Embryonic facial prominence (tissue), 1 donor: ENCODE measurements at regions not wholly inside any gene's neighbourhood (a gene's known extent, or its start where the extent isn't known, plus 50 kb on each side); places are given as distances from the start of the nearest gene placed in this dataset.

Experiments used
- DNase-seq: peaks from one replicate; pipeline ENCODE4 v3.0.0-alpha.2; 2016; ENCODE audit errors: extremely low spot score

GRCh38 chr9:93900971-93901861 lies 53.9 kb downstream of the BARX1 start:
- DNase-seq = no peak

DNA sequence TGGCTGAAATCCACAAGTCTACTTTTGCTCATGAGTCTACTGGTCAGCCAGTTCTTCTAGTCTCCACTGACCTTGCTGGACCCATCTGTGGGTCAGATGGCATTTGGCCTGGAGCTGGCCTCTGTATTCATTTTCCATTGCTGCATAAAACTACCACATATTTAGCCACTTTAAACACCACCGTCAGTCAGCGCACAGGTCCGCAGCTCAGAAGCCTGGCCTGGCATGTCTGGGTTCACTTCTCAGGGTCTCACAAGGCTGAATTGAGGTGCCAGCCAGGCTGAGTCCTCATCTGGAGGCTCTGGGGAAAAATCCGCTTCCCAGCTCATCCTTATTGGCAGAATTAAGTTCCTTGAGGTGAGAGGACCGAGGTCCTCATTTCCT lies 54.7 kb downstream of the BARX1 start:
- DNase-seq = no peak

GRCh38 chr9:93899609-93900435 lies 55.3 kb downstream of the BARX1 start:
- DNase-seq = no peak

DNA sequence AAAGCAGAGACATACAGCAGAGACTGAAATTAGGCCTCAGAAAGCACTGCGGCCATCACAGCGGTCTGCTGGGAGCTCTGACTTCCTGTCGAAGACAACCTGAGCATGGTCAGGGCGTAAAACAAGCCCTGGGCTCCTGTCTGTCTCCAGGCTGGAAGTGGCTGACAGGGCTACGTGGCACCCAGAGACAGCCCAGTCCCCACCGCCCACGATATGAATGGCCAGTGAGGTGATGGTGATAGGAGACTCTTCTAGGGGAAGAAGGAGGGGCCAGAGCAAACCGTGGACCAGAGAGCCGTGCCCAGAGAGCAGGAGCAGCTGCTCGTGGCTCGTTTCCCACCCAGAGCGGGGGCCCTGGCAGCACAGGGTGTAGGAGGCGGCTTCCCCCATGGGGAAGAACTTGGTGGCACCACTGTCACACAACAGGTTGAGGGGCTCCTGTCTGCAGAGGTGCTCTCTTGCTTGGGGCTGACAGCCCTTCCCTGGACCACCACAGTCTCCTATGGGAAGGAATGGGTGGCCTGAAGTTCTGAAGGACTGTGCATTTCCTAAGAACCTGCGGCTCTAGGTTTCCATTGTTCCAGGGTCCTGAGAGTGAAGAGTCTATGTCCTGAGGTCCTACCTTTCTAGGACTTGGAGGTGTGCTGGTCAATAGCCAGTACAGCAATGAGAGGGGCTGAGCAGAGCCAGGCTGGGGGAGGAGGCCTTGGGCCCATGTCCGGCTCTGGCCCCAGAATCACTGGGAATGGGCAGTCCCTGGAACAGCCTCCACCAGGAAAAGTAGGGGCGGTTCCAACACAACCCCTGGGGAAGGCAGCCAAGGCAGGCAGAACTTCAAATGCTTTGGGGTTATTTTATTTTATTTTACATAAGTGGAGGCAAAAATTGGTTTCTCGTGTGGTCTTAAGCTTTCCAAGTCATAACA lies 56.4 kb downstream of the BARX1 start:
- DNase-seq = no peak

DNA sequence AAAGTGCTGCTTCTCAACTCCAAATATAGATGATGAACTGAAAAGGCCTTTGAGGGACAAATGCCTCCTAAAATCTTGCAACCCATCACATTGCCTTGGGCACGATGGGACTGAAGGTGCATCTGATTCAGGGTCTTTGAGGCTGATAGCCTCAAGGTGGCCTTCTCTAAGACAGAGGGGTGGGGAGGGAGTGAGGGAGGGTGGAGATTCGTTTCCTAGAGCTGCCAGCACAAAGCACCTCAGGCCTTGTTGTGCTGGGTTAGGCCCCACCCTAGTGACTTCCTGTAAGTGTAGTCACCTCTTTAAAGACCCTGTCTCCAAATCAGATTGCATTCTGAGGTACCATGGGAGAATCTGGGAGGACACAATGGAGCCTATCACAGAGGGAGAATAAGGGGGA lies 57.1 kb downstream of the BARX1 start:
- DNase-seq = no peak

- DNase-seq = no peak
Observed at GRCh38 chr9:93897075-93897970, 57.8 kb downstream of the BARX1 start.

DNA sequence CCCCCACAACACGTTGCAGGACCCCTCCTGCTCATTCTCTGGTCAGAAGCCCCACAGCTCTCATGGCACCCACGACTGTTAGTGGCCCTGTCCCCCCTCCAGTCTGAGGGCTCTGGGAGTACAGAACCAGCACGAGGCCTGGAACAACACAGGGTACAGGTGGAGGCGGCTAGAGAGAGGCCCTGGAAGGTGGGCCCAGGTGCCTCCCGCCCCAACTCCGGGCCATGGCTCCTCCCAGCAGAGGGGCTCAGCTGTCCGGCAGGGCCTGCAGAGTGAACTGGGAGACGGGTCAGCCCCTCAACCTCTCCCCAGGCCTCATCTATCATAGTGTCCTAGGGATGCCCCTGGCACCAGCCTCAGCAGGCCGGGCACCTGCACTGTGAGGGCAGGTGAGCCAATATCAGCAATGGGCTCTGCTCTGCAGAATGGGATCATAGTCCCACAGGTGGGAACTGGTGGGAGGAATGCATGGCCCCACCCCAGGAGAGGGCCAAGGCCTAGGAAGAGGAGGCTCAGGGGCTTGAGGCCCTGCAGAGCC lies 58.6 kb downstream of the BARX1 start:
- DNase-seq = no peak

GRCh38 chr9:93896093-93896492 lies 59.1 kb downstream of the BARX1 start:
- no peak for DNase-seq

GRCh38 chr9:93895535-93895934 lies 59.6 kb downstream of the BARX1 start:
- no peak for DNase-seq

- no peak for DNase-seq
Observed at GRCh38 chr9:93894691-93895079, 60.5 kb downstream of the BARX1 start.

GRCh38 chr9:93893899-93894690 lies 61.1 kb downstream of the BARX1 start:
- DNase-seq = no peak

DNA sequence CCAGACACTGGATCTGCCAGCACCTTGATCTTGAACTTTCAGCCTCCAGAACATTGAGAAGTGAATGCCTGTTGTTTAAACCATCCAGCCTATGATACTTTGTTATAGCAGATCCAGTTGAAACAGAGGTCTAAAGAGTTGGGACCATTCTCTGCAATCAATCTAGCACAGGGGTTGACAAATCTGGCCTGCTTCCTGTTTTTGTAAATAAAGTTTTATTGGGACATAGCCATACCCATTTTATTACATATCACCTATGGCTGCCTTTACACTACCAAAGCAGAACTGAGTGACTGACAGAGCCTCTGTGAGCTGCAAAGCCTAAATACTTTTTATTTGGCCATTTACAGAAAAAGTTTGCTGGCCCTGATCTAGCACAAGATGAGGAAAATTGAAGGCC lies 62.0 kb downstream of the BARX1 start:
- DNase-seq = no peak

DNA sequence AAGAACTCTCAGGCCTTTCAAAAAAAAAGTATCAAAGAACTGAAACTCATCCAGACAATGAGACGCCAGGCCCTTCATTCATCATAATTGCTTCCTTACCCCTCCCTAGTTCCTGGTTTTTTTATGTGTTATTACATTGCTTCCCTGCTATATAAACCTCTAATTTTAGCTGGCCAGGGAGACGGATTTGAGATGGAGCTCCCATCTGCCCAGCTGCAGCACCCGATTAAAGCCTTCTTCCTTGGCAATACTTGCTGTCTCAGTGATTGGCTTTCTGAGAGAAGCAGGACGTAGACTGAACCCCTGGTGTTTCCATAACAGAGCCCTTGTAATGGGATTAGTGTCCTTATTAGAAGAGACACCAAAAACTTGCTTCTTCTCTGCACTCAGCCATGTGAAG lies 62.4 kb downstream of the BARX1 start:
- DNase-seq = no peak

DNA sequence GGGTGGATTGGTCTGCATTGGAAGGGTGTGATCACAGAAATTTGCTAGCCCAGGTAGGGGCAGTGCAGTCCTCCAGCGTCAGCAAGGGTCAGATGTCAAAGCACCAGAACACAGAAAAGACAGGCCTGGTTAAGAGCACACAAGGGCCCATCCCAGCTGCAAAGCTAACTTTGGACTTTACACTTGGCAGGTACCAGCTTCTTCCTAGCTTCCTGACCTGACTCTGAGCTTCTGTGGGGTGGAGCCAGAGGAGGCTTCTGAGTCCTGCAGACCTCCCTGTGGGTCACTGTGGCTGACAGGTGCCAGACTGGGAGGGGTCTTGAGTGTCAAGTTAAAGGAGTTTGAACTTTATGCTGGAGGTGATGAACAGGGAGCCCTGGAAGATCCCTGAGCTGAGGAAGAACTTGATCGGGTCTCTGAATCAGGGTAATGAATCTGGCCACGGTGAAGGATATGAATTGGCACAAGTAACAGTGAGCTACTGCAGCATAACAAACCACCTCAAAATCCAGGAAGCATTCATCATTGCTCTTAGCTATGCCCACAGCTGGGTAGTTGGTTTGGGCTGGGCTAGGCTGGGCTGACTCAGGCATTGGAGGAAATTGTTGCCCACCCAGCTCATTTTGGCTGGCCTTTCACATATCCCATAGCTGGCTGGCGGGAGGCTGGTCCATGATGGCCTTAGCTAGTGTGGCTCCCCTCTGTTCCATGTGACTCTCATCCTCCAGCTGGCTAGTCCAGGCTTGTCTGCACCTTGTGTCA lies 63.4 kb downstream of the BARX1 start:
- no peak for DNase-seq

- DNase-seq = no peak
Observed at GRCh38 chr9:93891050-93891449, 64.1 kb downstream of the BARX1 start.

- no peak for DNase-seq
Observed at GRCh38 chr9:93890436-93890935, 64.7 kb downstream of the BARX1 start.

- DNase-seq = no peak
Observed at GRCh38 chr9:93886911-93887310, 68.2 kb downstream of the BARX1 start.

DNA sequence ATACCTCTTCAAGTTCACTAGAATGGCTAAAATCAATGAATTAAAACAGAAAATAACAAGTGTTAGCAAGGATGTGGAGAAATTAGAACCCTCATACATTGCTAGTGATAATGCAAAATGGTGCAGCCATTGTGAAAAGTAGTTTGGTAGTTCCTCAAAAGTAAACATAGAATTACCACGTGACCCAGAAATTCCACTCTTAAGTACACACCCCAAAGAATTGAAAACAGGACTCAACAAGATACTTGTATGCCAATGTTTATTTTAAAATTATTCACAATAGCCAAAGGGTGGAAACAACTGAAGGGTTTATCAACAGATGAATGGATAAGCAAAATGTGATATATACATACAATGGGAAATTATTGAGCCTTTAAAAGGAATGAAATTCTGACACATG lies 70.3 kb downstream of the BARX1 start:
- no peak for DNase-seq
